HL-60 (cell line): ENCODE measurements at regions not wholly inside any gene's neighbourhood (a gene's known extent, or its start where the extent isn't known, plus 50 kb on each side); places are given as distances from the start of the nearest gene placed in this dataset.

Experiments used
- DNase-seq, 2 experiments: peaks; one replicate each; pipeline ENCODE4 v3.0.0-alpha.2; 2010 to 2020; ENCODE audit warnings: low read depth in 1 of 2, low spot score in 1 of 2
- H3K27ac ChIP-seq: fragments of 250-450 bp; sonication (Bioruptor Pico); replicated peaks from 2 replicates; pipeline ENCODE4 v1.5.1; 2020; ENCODE audit warnings: mild to moderate bottlenecking, moderate library complexity
- H3K27me3 ChIP-seq: fragments of 250-450 bp; sonication (Bioruptor Pico); 2 replicates; pipeline ENCODE4 v1.5.1; 2021; ENCODE audit warnings: mild to moderate bottlenecking, moderate library complexity; ENCODE audit not compliant: insufficient read depth, poor library complexity, severe bottlenecking
- H3K4me3 ChIP-seq: replicated peaks from 2 replicates; pipeline ENCODE4 v1.5.1; 2011; ENCODE audit warnings: mild to moderate bottlenecking, control low read depth, low read length; ENCODE audit not compliant: insufficient read depth
- GABPA ChIP-seq: IDR thresholded peaks from 2 replicates; pipeline ENCODE4 v1.6.1; 2012; ENCODE audit warnings: low read depth
- POLR2AphosphoS5 ChIP-seq: IDR thresholded peaks from 2 replicates; pipeline ENCODE4 v1.6.1; 2012; ENCODE audit warnings: low read depth
- SPI1 ChIP-seq: IDR thresholded peaks from 2 replicates; pipeline ENCODE4 v1.6.1; 2012; ENCODE audit warnings: low read depth, mild to moderate bottlenecking, borderline replicate concordance
- TF ChIP-seq, protein P1 (sequence below): IDR thresholded peaks from one replicate; pipeline ENCODE4 v1.5.1; 2011; ENCODE audit warnings: low read length, control low read depth, inconsistent platforms; ENCODE audit not compliant: insufficient read depth
- TF ChIP-seq, protein P2 (sequence below): IDR thresholded peaks from 2 replicates; pipeline ENCODE4 v1.6.1; 2012; ENCODE audit warnings: low read depth; ENCODE audit not compliant: insufficient replicate concordance

DNA sequence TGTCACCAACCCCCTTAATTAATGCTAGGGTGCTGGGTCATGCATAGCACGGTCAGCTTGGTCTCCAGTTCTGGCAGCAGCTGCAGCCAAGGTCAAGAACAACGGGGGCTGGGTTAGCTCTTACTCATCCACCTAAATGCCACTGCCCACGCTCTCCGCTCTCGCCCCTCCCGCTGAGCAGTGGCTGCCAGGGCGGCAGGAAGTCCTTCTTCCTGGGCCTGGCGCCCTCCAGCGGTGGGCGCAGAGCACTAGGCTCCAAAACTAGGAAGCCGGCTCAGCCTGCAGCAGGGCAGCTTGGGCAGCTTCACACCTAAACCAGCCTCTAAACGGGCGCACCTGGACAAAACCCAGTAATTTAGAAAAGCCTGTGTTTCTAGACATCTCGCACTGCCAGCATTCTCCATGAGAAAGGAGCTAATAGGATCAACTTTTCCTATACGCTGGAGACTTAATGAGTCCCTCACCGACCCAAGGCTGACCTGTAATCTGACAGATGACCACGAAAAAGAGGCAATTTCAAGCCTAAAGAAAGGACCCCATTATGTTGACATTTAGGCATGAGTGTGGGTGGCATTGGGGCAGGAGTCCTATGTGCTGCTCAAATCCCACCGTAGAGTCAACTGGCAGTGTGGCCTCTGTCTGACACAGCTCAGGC, 78.4 kb upstream of the LRRN2 start:
- peak; percentile 26 to 42 for DNase-seq
- no peak overlapping the region for H3K27ac ChIP-seq
- H3K4me3 ChIP-seq = no peak overlapping the region
- no peak for TF ChIP-seq POLR2AphosphoS5
- TF ChIP-seq, protein P1, sequence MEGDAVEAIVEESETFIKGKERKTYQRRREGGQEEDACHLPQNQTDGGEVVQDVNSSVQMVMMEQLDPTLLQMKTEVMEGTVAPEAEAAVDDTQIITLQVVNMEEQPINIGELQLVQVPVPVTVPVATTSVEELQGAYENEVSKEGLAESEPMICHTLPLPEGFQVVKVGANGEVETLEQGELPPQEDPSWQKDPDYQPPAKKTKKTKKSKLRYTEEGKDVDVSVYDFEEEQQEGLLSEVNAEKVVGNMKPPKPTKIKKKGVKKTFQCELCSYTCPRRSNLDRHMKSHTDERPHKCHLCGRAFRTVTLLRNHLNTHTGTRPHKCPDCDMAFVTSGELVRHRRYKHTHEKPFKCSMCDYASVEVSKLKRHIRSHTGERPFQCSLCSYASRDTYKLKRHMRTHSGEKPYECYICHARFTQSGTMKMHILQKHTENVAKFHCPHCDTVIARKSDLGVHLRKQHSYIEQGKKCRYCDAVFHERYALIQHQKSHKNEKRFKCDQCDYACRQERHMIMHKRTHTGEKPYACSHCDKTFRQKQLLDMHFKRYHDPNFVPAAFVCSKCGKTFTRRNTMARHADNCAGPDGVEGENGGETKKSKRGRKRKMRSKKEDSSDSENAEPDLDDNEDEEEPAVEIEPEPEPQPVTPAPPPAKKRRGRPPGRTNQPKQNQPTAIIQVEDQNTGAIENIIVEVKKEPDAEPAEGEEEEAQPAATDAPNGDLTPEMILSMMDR = peak; percentile 61
- H3K27me3 ChIP-seq = peaks cover 5% of the 10 kb centered on the region

DNA sequence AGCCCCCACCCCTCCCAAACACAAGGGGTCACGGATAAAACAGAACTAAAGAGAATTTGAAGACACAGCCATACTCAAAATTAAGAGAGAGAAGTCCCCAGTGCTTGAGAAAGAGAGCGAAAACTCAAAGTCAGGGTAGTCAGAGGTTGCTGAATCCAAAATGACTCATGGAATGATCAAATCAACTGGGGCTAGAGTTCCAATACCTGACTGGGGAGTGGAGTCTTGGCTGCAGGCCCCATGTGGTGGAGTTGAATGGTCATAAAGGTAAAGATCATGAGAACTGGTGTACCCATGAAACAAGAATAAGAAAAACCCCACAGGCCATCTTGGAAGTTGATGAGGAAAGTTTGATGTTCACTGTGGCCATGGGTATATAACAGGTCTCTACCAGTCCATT, 84.5 kb upstream of the LRRN2 start:
- no peak for DNase-seq
- peaks cover 2% of the 10 kb centered on the region for H3K27me3 ChIP-seq
- no peak overlapping the region for H3K27ac ChIP-seq
- TF ChIP-seq GABPA (no peak), SPI1 (no peak), POLR2AphosphoS5 (no peak)
- TF ChIP-seq, protein P2, sequence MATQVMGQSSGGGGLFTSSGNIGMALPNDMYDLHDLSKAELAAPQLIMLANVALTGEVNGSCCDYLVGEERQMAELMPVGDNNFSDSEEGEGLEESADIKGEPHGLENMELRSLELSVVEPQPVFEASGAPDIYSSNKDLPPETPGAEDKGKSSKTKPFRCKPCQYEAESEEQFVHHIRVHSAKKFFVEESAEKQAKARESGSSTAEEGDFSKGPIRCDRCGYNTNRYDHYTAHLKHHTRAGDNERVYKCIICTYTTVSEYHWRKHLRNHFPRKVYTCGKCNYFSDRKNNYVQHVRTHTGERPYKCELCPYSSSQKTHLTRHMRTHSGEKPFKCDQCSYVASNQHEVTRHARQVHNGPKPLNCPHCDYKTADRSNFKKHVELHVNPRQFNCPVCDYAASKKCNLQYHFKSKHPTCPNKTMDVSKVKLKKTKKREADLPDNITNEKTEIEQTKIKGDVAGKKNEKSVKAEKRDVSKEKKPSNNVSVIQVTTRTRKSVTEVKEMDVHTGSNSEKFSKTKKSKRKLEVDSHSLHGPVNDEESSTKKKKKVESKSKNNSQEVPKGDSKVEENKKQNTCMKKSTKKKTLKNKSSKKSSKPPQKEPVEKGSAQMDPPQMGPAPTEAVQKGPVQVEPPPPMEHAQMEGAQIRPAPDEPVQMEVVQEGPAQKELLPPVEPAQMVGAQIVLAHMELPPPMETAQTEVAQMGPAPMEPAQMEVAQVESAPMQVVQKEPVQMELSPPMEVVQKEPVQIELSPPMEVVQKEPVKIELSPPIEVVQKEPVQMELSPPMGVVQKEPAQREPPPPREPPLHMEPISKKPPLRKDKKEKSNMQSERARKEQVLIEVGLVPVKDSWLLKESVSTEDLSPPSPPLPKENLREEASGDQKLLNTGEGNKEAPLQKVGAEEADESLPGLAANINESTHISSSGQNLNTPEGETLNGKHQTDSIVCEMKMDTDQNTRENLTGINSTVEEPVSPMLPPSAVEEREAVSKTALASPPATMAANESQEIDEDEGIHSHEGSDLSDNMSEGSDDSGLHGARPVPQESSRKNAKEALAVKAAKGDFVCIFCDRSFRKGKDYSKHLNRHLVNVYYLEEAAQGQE = no peak
- TF ChIP-seq, protein P1 = no peak
- no peak overlapping the region for H3K4me3 ChIP-seq

DNA sequence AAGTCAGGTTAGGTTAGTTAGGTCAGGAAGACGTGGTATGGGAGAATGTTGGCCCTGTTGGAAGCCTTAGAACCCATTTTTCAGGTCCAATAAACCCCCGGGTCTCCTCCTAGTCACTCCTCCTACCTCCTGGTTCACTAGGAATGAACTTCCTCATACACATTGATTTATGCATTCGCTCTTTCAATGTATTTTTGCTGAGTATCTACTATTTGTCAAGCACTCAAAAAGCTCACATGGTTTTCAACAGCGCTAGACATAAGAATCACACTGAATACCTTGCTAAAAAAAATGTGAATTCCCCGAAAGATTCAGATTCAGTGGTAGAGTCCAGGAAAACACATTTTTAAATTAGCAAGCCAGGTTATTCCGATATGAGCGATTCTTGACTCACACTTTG, 85.8 kb upstream of the LRRN2 start:
- no peak for DNase-seq
- Histone ChIP-seq H3K27ac (no peak overlapping the region), H3K4me3 (no peak overlapping the region), H3K27me3 (no peaks in the 10 kb centered on the region)
- TF ChIP-seq SPI1 (no peak), GABPA (no peak), POLR2AphosphoS5 (no peak)
- TF ChIP-seq, protein P1 = no peak
- TF ChIP-seq, protein P2 = no peak

DNA sequence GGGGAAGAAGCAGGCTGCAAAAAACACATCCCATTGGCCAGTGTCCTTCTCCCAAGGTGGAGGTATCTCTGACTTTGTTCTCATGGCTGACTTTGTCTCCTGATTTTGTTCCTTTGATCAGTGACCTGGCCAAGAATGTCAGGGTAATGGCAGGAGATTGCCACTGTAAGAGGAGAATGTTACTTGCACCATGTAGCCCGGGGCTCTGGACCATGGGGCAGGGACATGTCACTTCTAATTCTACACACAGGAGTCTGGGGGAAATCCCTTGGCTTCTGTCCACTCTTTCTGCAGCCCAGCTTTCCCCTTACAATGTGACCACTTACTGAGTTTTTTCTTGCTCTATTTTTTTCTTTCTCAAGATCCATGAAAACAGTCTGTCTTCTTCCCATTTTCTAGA, 87.7 kb upstream of the LRRN2 start:
- Histone ChIP-seq H3K27ac (no peak overlapping the region), H3K27me3 (no peaks in the 10 kb centered on the region), H3K4me3 (no peak overlapping the region)
- no peak for DNase-seq
- TF ChIP-seq, protein P1 = no peak
